Astrocyte of the spinal cord (primary cell): ENCODE measurements at regions not wholly inside any gene's neighbourhood (a gene's known extent, or its start where the extent isn't known, plus 50 kb on each side); places are given as distances from the start of the nearest gene placed in this dataset.
A peak's percentile ranks its signal among the peaks of the same experiment; 100 is the strongest.
"Not testable (repeated sequence)": the region's sequence is repeated elsewhere in the genome, so short reads cannot be mapped to it uniquely, and the experiment has no call there.

Source experiments
- DNase-seq: peaks from one replicate; pipeline ENCODE4 v3.0.0; 2011; ENCODE audit warnings: low read depth, low spot score
- H3K4me3 ChIP-seq: 2 replicates; pipeline ENCODE4 v1.5.1; 2011; ENCODE audit warnings: low read depth, mild to moderate bottlenecking, low read length, moderate library complexity
- CTCF ChIP-seq: IDR thresholded peaks from 2 replicates; pipeline ENCODE4 v1.5.1; 2012; ENCODE audit warnings: low read depth, mild to moderate bottlenecking, low read length, inconsistent platforms
- in situ Hi-C: cut with HindIII; loops from 2 replicates; pipeline ENCODE4 v1.10.0; 2017; ENCODE audit warnings: low sequenced_read_pairs

GRCh38 chr12:58009405-58010195, 68.2 kb downstream of the ATP23 start:
- H3K4me3 ChIP-seq = no peak overlapping the region
- no peak for TF ChIP-seq CTCF
- no peak for DNase-seq
- in situ Hi-C loops = no loop called here

- no peak for TF ChIP-seq CTCF
Measured at GRCh38 chr12:58011676-58012075, 70.3 kb downstream of the ATP23 start.

DNA sequence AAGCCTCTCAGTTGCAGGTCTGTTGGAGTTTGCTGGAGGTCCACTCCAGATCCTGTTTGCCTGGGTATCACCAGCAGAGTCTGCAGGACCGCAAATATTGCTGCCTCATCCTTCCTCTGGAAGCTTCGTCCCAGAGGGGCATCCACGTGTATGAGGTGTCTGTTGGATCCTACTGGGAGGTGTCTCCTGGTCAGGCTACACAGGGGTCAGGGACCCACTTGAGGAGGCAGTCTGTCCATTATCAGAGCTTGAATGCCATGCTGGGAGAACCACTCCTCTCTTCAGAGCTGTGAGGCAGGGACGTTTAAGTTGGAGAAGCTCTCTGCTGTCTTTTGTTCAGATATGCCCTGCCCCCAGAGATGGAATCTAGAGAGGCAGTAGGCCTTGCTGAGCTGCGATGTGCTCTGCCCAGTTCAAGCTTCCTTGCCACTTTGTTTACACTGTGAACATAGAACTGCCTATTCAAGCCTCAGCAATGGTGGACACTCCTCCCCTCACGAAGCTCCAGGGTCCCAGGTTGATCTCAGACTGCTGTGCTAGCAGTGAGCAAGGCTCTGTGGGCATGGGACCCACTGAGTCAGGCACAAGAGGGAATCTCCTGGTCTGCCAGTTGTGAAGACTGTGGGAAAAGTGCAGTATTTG, 81.1 kb downstream of the ATP23 start:
- H3K4me3 ChIP-seq, in situ Hi-C loops, DNase-seq: not testable (repeated sequence)

More at GRCh38 chr12:58011676-58012075, 70.3 kb downstream of the ATP23 start:
- in situ Hi-C loops = no loop called here
- no peak overlapping the region for H3K4me3 ChIP-seq
- DNase-seq = no peak

DNA sequence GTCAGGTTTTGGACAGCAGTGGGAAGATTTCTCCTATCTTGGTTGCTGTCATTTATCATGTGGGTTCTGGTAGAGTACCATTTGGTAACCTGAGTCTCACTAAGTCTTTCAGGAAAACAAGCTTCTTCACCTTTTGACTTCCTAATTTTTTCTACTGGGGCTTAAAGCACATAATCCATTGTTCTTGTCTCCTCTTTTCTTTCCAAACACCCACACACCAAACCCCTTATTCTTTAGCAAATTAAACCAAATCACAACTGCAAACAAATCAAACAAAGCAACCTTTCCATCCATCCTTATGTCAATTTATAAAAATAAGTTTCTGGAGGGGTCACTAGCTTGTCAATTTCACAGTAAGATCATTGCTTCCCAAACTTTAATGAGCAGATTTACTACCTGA, 84.1 kb downstream of the ATP23 start:
- H3K4me3 ChIP-seq = no peak overlapping the region
- in situ Hi-C loops = no loop called here
- no peak for TF ChIP-seq CTCF
- no peak for DNase-seq

- in situ Hi-C loops = no loop called here
- no peak for TF ChIP-seq CTCF
- DNase-seq = peak; percentile 4
- H3K4me3 ChIP-seq = no peak overlapping the region
Measured at GRCh38 chr12:58026426-58026825, 85.1 kb downstream of the ATP23 start.

- no peak overlapping the region for H3K4me3 ChIP-seq
- in situ Hi-C loops = no loop called here
- TF ChIP-seq CTCF = no peak
- no peak for DNase-seq
Measured at GRCh38 chr12:58026897-58027891, 85.8 kb downstream of the ATP23 start.
